ENCODE measurements at regions not wholly inside any gene's neighbourhood (a gene's known extent, or its start where the extent isn't known, plus 50 kb on each side); places are given as distances from the start of the nearest gene placed in this dataset.

DNA sequence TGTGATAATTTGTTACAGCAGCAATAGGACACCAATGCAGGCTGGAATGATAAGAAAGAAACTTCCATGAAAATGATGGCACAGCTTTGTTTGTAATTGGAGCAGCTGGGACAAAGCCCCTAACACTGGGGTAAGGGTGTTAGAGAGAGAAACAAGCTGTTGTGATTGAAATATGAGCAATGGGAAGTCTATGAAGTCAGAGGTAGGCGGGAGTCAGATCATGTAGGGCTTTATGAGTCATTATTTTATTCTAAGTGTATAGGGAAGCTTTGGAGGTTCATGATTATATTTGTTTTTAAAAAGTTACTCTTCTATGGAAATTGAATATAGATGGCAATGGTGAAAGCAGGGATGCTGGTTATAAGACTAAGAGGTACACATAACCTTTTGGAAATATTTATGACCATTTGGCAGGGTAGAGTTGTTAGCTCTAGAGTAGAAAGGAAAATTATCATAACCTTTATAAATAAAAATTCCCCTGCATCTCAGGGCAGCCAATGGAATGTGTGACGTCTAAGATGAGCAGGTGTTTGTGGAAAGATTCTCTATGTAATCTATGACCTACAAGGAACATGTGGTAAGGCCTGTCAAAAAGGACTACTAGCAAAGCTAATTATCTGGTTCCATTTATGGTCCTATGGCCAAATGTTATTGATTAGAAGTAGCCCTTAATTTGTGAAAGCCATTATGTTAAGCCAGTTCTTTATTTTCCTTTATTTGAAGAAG lies 85.6 kb downstream of the KCNJ2 start:
- TF ChIP-seq, protein P1, sequence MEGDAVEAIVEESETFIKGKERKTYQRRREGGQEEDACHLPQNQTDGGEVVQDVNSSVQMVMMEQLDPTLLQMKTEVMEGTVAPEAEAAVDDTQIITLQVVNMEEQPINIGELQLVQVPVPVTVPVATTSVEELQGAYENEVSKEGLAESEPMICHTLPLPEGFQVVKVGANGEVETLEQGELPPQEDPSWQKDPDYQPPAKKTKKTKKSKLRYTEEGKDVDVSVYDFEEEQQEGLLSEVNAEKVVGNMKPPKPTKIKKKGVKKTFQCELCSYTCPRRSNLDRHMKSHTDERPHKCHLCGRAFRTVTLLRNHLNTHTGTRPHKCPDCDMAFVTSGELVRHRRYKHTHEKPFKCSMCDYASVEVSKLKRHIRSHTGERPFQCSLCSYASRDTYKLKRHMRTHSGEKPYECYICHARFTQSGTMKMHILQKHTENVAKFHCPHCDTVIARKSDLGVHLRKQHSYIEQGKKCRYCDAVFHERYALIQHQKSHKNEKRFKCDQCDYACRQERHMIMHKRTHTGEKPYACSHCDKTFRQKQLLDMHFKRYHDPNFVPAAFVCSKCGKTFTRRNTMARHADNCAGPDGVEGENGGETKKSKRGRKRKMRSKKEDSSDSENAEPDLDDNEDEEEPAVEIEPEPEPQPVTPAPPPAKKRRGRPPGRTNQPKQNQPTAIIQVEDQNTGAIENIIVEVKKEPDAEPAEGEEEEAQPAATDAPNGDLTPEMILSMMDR (optimal IDR thresholded peaks at IDR 0.05 in 1 of 3, IDR thresholded peaks at IDR 0.05 in 1 of 3, conservative IDR thresholded peaks at IDR 0.05 in 1 of 3; ENCODE audit: extremely low read depth in 1 of 3, insufficient read depth in 2 of 3, low read length in 3 of 3): no peak
- no peak for TF ChIP-seq EZH2 (IDR thresholded peaks at IDR 0.05; ENCODE audit: low read length)

All from keratinocyte (primary cell).